ENCODE measurements at regions not wholly inside any gene's neighbourhood (a gene's known extent, or its start where the extent isn't known, plus 50 kb on each side); places are given as distances from the start of the nearest gene placed in this dataset.

- Histone ChIP-seq H3K18ac (ENCODE audit: insufficient read length, low read depth, low read length) (no peak overlapping the region), H3K27ac (ENCODE audit: insufficient read length, low read depth, low read length) (no peak overlapping the region), H3T11ph (ENCODE audit: low read length) (no peak overlapping the region), H3K79me1 (ENCODE audit: insufficient read depth, low read depth, low read length, poor library complexity, severe bottlenecking) (no peaks in the 10 kb centered on the region), H2AK5ac (ENCODE audit: insufficient read length, low read length) (no peak overlapping the region), H3K14ac (ENCODE audit: insufficient read depth, low read length) (no peak overlapping the region), H4K5ac (ENCODE audit: insufficient read length, low read depth, low read length) (no peak overlapping the region), H3K9me3 (ENCODE audit: control insufficient read depth, low read depth, low read length) (no peaks in the 10 kb centered on the region), H3K56ac (ENCODE audit: insufficient read length, low read depth, low read length) (no peak overlapping the region), H3K4me1 (ENCODE audit: insufficient read depth, low read length) (no peaks in the 10 kb centered on the region), H2BK5ac (ENCODE audit: insufficient read length, low read length) (no peak overlapping the region), H2BK120ac (ENCODE audit: low read depth, low read length, poor library complexity, severe bottlenecking) (no peak overlapping the region), H3K4ac (ENCODE audit: low read depth, low read length) (no peak overlapping the region), H4K91ac (ENCODE audit: insufficient read length, low read depth, low read length) (no peak overlapping the region), H2AFZ (ENCODE audit: low read length) (no peak overlapping the region), H4K8ac (replicated peaks; ENCODE audit: insufficient read length, low read depth, low read length) (no peak overlapping the region), H4K20me1 (ENCODE audit: control insufficient read depth, insufficient read depth, insufficient read length) (no peaks in the 10 kb centered on the region), H2BK15ac (ENCODE audit: low read depth, low read length) (no peak overlapping the region), H3K23ac (ENCODE audit: insufficient read length, low read depth, low read length) (no peak overlapping the region), H3K79me2 (ENCODE audit: insufficient read depth, low read length) (no peaks in the 10 kb centered on the region), H2BK20ac (ENCODE audit: low read depth, low read length, poor library complexity, severe bottlenecking) (no peak overlapping the region), H2BK12ac (ENCODE audit: insufficient read length, low read depth, low read length) (no peak overlapping the region), H3K9ac (ENCODE audit: extremely low read depth, insufficient read length, low read length) (no peak overlapping the region), H3K27me3 (ENCODE audit: insufficient read depth, low read length) (no peaks in the 10 kb centered on the region), H3K23me2 (ENCODE audit: insufficient read length, low read depth, low read length, poor library complexity, severe bottlenecking) (no peaks in the 10 kb centered on the region), H3K4me2 (ENCODE audit: insufficient read depth, insufficient read length, low read length) (no peak overlapping the region)
- H3K9me3 Mint-ChIP-seq: peaks cover 0 to 2% of the 10 kb centered on the region in 2 experiments; a peak in 2 of 5 replicates
- H3K4me1 Mint-ChIP-seq: peaks cover 3 to 6% of the 10 kb centered on the region in 2 experiments; a peak in 2 of 4 replicates
- no peak overlapping the region for H3K4me3 Mint-ChIP-seq
- peaks cover 3 to 7% (median 6%) of the 10 kb centered on the region in 3 experiments; a peak in 6 of 7 replicates for H3K36me3 Mint-ChIP-seq (ENCODE audit: insufficient read depth in 1 of 3, low read depth in 3 of 3)
- TF ChIP-seq CTCF (conservative IDR thresholded peaks at IDR 0.05): no peak
- no CpG with 5 or more reads among the region's 3 CpGs for WGBS (ENCODE audit: extremely low coverage, insufficient read length, low lambda C conversion rate)
- H3K27me3 Mint-ChIP-seq (ENCODE audit: low read depth): no peaks in the 10 kb centered on the region
- H3K27ac Mint-ChIP-seq: no peak overlapping the region
- no peak for DNase-seq
Measured at GRCh38 chr5:105840800-105841199, 1829.9 kb downstream of the EFNA5 start.
